Occipital lobe (tissue), 1 donor: ENCODE measurements at regions not wholly inside any gene's neighbourhood (a gene's known extent, or its start where the extent isn't known, plus 50 kb on each side); places are given as distances from the start of the nearest gene placed in this dataset.

Experiments used
- DNase-seq: peaks from one replicate; lab custom pipeline; 2025; lab: John Stamatoyannopoulos, UW

DNA sequence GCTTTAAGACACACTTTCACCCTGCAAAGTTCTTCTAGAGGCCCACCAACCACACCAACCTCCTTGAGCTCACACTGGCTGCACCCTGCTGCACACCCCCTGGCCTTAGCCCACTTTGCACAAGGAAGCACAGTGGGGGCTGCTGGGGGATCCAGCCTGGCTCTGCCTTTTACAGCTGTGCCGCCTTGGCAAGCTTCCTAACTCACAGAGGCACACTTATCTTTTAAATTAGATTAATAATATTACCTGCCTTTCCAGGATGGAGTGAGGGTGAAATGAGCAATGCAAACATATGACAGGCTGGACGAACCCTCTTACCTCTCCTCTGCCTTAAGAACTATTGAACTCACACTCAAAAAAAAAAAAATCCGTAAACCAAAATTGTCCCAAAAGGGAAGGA, 715.8 kb upstream of the ID2 start:
- no peak for DNase-seq

DNA sequence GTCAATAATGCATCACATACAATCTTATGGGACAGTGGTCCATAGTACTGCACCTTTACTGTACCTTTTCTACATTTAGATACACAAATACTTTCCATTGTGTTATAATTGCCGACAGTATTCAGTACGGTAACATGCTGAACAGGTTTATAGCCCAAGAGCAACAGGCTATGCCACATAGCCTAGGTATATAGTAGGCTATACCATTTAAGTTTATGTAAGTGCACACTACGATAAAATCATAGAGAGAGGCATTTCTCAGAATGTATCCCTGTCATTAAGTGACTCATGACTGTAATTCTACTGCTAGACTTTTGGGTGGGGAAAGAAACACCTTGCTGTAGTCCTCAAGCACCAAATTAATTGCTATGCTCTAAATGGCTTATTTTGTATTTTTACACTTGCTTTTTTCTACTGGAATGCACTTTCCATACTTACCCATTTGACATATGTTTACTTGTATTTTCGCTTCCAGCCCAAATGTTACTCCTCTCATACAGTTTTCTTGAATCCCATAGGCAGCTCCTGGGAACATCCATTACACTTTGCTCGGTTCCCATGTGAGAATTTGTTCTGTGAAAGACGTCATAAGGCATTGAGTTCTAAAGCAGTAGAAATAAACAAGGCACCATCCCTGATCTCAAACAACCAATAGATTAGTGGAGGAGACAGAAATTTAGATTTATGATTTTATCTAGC, 714.0 kb upstream of the ID2 start:
- no peak for DNase-seq

DNA sequence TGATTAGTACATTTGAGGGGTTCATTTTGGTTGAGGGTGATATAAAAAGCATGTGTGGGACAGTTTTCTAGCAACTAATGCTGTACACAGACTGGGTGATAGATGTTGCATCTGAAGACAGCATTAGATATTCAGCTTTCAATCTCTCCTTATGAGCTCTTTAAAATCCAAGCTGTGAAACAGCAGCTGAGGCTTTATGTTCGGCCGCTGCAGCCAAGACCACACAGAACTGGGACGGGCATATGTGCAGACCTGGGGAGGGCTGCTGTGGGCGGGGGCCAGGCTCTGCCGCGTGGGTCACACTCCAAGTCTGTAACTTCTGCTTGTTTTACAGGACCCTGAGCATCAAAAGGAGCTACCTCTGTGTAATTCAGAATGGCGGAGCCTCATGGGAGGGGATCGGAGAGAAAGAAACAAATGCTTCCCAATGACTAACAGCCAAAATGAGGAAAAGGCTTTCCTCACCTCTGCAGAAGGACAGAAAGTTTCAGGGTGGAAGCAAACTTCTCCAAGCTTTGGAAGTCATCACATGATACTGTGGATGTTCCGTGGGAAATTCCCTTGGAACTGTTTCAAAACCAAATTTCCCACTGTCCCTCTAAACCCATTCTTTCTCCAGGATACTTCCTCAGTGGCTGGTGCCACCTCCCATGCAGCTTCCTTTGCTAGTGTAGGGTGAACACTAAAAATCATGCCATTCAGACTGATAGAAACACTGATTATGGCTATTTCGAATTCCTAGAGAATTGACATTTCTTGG, 711.9 kb upstream of the ID2 start:
- DNase-seq, result no peak

DNA sequence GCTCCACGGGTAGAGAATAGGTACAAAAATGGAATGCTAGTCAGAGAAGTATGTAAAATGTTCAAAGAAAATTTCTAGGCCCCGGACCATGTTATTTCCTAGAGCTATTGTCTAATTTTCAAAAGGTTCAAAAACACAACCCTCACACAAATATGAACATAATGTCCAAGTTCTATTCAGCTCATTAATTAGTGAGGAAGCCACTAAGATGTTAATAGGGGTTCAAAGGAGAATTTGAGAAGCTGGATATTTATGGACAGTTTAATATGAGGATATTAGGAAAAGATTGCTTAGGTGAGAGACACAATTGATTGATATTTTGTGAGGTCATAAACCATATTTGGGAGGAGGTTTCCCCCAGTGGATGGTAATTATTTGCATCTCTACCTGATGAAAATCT, 710.6 kb upstream of the ID2 start:
- no peak for DNase-seq

DNA sequence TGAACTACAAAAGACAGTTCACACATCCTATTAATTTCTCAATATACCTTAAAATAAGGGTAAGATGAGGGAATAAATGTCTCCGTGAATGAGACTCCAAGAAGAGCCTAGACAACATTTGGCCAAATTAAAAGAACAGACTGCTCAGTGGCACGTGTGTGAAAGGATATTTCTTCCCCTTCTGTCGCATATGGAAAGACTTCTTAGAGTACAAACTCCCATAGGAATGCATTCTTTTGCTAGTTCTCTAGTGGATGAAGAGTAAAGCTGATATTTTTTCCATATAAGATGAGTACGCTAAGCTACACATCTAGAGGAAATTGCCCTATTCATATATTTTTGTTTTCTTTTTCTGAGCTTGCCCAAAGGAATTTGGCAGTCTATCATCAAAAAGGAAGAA, 710.0 kb upstream of the ID2 start:
- DNase-seq, result no peak

DNA sequence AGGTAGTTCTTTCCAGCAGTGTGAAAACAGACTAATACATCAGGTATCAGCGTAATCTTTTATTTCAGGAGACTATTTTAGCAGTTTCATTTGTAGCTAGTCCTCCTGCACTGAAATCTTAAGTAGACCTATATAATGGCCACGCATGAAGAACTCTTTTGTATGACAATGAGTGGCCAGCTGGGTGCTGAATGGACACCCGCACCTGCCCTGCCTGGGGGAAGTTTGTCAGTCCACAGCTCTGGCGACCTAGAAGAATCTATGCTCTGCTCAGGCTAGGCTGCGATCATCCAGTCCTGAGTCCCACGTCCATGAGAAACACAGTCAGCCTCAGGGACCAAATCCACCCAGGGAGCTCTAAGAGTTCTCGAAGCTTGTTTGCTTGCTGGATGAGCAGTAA, 709.2 kb upstream of the ID2 start:
- DNase-seq, result no peak

DNA sequence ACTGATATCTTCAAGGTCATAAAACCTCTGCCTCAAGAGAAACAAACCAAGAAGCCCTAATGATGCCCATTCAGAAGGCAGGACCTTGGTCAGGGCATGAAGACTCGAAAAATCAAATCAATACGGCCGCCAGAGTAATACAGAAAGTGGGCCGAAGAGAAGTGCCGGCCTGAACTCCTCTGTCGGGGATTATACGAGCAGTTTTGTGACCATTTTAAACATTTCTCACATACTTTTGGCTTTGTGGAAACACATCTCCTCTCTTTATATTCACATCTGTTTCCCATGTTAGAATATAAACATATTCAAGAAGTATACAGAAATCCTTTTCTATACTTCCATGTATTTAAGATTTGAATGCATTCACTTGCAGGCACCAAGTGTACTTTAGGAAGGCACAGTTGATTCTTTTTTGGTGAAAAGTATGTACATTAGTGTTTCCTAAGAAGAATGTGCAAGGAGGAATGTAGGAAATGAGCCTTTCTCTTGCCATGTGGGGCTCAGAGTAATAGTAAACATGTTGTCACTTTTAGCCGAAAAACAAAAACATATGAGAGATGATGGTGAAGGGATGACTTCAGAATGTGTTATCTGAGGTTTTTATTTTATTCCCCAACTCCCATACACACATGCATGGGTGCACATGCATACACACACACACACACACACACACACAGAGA, 707.9 kb upstream of the ID2 start:
- DNase-seq, result no peak

DNA sequence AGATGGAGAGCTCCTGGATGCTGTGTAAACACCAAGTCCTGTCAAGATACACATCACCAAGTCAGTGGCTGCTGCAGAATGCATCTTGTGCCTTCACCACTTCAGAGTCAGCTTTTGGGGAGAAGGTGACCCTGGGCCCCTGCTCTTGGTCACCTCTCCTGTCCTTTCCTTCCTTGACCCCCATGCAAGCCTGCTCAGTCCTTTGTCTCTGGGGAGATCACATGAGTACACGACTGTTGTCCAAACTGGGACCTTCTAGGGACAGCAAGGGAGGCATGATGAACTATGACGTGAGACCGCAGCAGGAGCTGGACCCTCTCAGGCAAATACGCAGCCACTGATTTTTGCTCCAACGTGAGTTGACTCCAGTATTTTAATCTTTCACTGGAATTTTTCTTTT, 706.9 kb upstream of the ID2 start:
- DNase-seq, result no peak

DNA sequence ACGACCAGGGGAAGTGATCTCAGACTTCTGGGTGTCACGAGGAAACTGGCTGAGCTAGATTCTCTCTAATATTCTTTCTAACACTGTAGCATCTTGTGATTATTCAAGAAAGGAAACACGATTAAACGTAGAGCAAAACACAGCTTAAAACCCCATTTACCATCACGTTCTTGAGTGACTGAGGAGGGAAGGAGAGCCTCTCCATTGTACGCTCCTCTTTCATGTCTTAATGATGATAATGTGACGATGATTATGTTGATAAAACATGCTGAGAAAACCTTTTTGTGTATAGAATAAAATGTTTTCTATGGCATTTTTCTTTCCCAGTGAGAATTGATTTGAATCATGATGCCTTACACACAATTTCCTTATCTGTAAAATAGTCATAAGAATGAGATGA, 705.6 kb upstream of the ID2 start:
- no peak for DNase-seq

DNA sequence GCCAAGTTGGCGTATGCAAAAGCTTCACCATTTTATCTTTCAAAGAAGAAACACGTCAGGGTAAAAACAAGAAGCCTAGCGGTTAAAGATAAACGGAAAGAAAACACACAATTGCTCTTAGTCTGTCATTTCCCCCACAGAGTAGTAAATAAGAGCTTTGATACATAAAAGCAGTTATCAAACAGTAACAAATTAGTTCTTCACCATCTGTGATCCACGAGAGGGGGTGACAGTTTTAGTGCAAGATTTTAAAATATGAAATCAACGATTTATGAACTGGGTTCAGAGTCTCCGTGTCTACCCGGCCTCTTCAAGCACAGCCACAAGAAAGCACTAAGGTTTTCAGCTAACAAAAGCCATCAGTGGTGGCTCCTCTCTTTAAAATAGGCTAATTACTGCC, 703.9 kb upstream of the ID2 start:
- DNase-seq, result no peak

DNA sequence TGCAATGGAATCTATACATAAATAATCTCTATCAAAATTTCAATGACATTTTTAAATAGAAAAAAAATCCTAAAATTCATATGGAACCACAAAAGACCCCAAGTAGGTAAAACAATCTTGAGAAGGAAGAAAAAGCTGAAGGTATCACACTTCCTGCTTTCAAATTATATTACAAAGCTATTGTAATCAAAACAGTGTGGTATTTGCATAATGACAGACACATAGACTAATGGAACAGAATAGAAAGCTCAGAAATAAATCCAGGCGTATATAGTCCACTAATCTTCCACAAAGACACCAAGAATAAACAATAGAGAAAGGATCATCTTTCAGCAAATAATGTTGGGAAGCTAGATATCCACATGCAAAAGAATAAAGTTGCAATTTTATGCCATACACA, 699.8 kb upstream of the ID2 start:
- DNase-seq, result no peak

DNA sequence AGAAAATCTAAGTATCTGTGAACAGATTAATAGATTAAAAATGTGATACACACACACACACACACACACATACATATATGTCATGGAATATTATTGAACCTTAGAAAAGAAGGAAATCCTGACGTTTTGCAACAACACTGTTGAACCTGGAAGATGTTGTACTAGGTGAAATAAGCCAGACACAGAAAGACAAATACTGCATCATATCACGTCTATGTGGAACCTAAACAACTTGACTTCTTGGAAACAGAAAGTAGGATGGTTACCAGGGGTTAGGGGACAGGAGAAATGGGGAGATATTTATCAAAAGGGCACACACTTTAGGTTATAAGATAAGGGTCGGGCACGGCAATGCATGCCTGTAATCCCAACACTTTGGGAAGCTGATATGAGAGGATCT, 698.4 kb upstream of the ID2 start:
- no peak for DNase-seq

DNA sequence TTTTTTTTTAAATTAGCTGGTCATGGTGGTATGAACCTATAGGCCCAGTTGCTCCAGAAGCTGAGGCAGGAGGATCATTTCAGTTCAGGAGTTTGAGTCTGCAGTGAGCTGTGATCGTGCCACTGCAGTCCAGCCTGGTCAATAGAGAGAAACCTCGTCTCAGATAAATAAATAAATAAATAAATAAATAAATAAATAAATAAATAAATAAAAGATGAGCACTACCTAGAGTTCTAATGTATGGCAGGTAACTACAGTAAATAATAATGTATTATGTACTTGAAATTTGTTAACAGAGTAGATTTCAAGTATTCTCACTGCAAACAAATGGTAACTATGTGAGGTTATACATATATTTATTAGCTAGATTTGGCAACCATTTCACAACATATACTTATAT, 697.9 kb upstream of the ID2 start:
- no peak for DNase-seq

DNA sequence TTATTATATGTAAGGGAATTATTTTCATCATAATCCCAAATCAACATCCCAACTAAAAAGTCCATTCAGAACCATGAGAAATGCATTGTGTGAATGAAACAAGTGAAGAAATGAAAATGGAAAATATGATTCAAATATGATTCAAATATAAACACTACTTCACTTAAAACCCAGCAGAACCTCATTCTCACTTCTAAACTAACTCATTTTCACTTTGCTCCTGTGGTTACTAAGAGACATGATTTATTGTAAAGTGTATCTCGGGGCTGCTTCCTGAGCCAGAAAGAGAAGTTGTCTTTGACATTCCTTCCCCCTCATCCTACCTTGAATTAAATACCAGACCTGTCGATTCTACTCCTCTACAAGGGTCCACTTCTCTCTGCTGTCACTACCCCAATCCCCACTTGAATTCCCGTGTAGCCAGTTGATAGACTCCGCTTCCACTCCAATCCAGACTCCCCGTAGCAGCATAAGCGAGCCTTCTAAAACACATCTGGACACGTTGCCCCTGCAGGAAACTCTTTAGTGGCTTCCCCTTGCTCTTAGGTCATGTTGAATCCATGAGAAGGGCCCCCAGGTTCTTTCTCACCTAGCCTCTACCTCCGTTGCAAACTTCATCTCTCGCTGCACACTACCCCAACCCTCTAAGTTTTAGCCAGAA, 697.0 kb upstream of the ID2 start:
- no peak for DNase-seq

DNA sequence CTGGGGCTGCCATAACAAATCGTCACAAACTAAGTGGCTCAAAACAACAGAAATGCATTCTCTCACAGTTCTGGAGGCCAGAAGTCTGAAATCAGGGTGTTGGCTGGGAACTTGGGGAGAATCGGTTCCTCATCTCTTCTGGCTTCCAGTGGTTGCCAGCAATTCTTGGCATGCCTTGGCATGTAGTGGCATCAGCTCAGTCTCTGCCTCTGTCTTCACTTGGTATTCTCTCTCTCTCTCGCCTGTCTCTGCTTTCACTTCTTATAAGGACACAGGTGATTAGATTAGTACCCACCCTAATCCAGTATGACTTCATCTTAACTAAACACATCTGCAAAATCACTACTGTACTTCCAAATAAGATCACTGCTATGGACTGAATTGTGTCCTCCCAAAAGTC, 695.4 kb upstream of the ID2 start:
- DNase-seq, result no peak

DNA sequence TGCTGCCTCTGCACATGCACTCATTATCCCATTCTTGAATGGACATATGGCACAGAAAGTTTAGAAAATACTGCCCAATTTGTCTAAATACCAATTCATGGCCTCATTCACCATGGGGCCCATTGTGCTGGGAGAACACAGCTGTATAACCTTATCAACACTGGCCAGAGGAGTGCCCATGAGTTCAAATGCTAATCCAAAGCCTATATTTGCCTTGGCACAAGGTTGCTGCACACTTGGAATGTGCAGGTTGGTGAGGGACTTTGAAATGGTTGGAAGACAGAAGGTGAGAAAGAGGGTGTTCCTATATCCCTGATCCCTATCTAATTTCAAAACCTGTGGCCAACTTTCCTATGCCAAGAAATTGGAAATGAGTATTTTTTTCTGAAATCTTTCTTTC, 693.9 kb upstream of the ID2 start:
- no peak for DNase-seq

DNA sequence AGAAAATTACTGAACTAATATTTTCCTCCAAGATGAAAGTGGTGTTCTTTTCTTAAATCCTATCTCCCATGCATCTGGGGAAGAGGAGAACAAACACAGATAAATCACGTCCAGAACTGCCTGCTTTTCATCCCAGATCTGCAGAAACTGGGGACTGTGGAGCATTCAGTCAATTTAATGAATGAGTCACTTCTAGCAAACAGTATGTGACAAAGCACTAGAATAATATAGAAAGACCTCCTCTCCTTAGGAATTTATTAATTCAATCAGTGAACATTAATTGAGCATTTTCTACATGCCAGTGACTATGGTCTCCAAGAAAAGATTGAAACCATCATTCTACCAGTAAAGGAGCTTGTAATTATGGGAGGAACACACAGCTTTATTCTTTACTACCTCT, 693.4 kb upstream of the ID2 start:
- DNase-seq, result no peak

DNA sequence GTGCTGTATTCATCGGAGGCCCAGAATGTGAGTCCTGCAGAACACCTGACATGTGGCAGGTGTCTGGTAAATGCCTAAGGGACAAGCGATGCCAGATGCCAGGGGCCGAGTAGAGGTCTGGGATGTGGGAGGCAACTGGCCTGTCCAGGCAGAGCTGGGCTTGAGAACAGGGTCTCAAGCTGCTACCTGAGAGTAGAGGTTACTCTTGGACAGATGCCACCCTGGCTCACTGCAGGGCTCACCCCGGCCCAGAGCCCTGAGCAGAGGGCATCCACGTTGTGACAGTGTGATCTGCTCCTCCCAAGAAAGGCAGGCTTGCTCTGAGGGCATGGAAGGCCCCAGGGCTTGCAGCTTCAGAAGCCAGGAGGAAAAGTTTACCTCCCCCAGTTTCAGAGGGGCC, 692.0 kb upstream of the ID2 start:
- no peak for DNase-seq

DNA sequence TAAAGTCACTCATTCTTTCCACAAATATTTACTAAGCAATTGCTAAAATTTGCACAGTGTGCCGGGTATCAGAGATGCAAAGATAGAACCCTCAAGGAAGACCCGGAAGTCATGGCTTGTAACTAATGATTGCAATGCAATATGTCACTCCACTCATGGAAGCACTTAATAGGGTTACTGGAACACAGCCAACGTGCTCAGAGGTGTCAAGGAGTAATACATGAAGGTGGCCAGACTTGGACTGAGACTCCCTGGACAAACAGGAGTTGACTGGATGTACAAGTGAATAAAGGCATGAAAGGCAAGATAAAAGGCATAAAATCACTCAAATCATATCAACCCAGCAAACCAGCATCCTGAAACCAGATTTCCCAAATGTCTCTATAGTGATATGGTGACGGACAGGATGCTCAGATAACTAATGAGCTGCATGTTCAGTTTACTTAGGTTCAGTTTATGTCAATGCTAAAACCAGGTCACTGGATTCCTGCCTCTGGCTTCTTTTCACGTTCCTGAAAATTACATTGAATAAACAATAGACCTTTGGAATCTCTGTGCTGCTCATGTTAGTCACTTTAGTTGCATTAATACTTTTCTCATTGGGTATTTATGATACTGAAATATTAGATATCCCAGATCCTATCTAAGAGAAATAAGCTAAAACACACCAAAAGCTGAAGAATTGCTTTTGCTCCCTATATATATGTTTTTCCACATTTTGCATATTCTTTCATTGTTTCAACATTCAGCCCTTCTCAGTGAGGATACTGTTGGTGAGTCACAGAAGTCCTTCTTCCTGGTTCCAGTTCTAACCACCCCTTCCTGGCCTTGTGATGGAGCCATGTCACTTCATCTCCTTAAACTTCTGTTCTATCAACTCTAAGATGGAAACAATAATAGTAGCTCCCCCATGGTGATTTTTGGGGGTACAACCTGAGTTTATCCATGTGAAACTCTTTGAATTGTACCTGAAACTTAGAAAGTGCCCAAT, 688.9 kb upstream of the ID2 start:
- no peak for DNase-seq

DNA sequence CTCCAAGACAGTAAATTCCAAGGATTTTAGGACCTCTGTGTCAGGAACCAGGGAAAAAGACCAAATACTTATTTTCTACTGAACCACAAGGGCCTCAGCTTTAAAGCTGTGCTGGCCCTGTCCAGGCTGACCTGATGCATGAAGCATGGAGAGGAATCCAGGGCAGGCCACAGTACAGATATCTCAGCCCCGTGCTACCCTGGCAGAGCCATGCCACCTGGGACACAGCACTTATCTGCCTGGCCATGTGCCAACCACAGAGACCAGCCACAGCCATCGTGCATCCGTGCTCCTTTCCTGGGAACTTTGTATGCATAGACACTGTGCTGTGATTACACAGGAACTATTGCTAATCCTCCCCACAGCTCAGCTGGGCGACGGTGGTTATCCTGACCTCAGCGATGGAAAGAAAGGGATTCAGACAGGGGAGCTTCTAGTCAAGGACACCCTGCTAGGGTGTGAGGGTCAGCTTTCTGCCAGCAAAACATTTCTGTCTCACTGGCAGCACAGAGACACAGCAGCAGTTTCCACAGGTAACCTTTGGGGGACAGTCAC, 687.4 kb upstream of the ID2 start:
- DNase-seq, result no peak

DNA sequence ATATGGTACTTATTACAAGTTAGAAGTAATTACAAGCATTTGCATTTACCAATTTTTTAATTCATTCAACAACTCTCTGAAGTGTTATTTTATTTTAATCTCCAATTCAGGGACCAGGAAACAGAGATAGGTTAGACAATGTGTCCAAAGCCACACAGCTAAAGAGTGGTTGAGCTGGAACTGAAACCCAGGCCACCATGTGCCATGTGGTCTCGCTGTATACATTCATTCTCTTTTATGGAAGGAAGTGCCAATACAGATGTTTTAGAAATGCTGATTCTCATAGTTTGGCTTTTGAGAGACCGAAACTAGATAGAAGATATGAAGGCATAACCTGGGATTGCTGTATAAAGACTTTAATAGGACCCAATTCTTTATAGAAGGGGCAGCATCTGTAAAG, 684.6 kb upstream of the ID2 start:
- DNase-seq, result no peak
